Activated B cell treated with CpG ODN at 0.5 μM for 24 hours (primary cell): ENCODE measurements at regions not wholly inside any gene's neighbourhood (a gene's known extent, or its start where the extent isn't known, plus 50 kb on each side); places are given as distances from the start of the nearest gene placed in this dataset.

Experiments used
- ATAC-seq: fragments of 200-7000 bp; cut with Tn5 transposase; one replicate; pipeline ENCODE4 v1.10.0; 2021; ENCODE audit warnings: low read depth, mild to moderate bottlenecking, moderate library complexity
- CTCF ChIA-PET: fragments of 350-600 bp; sonication (Branson Sonifier 250); formaldehyde crosslinking; loops from one replicate; lab custom pipeline; 2021; ENCODE audit warnings: antibody characterized with exemption; lab: Charles Lee
- POLR2A ChIA-PET: fragments of 350-600 bp; sonication (Branson Sonifier 250); formaldehyde crosslinking; loops from one replicate; lab custom pipeline; 2021; ENCODE audit warnings: antibody characterized with exemption; lab: Charles Lee
- DNase-seq: peaks from one replicate; pipeline ENCODE4 v3.0.0; 2022
- H3K27ac Mint-ChIP-seq: one replicate; pipeline ENCODE4 v1.8.0; 2020; ENCODE audit warnings: mixed read lengths
- H3K27me3 Mint-ChIP-seq: one replicate; pipeline ENCODE4 v1.8.0; 2021; ENCODE audit warnings: mixed read lengths
- H3K36me3 Mint-ChIP-seq: one replicate; pipeline ENCODE4 v1.8.0; 2021; ENCODE audit warnings: low read depth, mixed read lengths
- H3K4me1 Mint-ChIP-seq: one replicate; pipeline ENCODE4 v1.8.0; 2021; ENCODE audit warnings: mixed read lengths
- H3K4me3 Mint-ChIP-seq: one replicate; pipeline ENCODE4 v1.8.0; 2020; ENCODE audit warnings: mild to moderate bottlenecking, mixed read lengths
- H3K9me3 Mint-ChIP-seq: one replicate; pipeline ENCODE4 v1.8.0; 2020; ENCODE audit warnings: mixed read lengths
- intact Hi-C: fragments of 100-400 bp; cut with micrococcal nuclease; formaldehyde crosslinking; loops from one replicate; pipeline ENCODE4 v1.15.1; 2024
- TF ChIP-seq, protein P1 (sequence below): fragments of 200-600 bp; IDR thresholded peaks from one replicate; pipeline ENCODE4 v1.8.0; 2022; ENCODE audit warnings: antibody characterized with exemption, mild to moderate bottlenecking

GRCh38 chr2:242022550-242023290, 153.2 kb downstream of the RTP5 start:
- H3K4me3 Mint-ChIP-seq = no peak overlapping the region
- POLR2A ChIA-PET = no interaction called here

GRCh38 chr2:242024751-242025355, 155.3 kb downstream of the RTP5 start:
- no peak for ATAC-seq
- no peak overlapping the region for H3K4me3 Mint-ChIP-seq
- H3K27ac Mint-ChIP-seq = no peak overlapping the region
- POLR2A ChIA-PET = no interaction called here
- H3K9me3 Mint-ChIP-seq = no peaks in the 10 kb centered on the region
- TF ChIP-seq, protein P1, sequence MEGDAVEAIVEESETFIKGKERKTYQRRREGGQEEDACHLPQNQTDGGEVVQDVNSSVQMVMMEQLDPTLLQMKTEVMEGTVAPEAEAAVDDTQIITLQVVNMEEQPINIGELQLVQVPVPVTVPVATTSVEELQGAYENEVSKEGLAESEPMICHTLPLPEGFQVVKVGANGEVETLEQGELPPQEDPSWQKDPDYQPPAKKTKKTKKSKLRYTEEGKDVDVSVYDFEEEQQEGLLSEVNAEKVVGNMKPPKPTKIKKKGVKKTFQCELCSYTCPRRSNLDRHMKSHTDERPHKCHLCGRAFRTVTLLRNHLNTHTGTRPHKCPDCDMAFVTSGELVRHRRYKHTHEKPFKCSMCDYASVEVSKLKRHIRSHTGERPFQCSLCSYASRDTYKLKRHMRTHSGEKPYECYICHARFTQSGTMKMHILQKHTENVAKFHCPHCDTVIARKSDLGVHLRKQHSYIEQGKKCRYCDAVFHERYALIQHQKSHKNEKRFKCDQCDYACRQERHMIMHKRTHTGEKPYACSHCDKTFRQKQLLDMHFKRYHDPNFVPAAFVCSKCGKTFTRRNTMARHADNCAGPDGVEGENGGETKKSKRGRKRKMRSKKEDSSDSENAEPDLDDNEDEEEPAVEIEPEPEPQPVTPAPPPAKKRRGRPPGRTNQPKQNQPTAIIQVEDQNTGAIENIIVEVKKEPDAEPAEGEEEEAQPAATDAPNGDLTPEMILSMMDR = no peak
- no peak for DNase-seq
- H3K27me3 Mint-ChIP-seq = peaks cover 44% of the 10 kb centered on the region
- intact Hi-C loops = no loop called here
- CTCF ChIA-PET = interaction anchor here (1.6 kb wide), 1 partner anchor 74 kb away, joined by 5 read pairs; no protein-coding TSS in a partner anchor
- peaks cover 9% of the 10 kb centered on the region for H3K4me1 Mint-ChIP-seq
- no peaks in the 10 kb centered on the region for H3K36me3 Mint-ChIP-seq

More at GRCh38 chr2:242022550-242023290, 153.2 kb downstream of the RTP5 start:
- CTCF ChIA-PET = interaction anchor here (0.8 kb wide), 1 partner anchor 57 kb away, joined by 3 read pairs; no protein-coding TSS in a partner anchor
- H3K27me3 Mint-ChIP-seq = peaks cover 39% of the 10 kb centered on the region
- TF ChIP-seq, protein P1 = no peak
- peaks cover 8% of the 10 kb centered on the region for H3K4me1 Mint-ChIP-seq
- no peaks in the 10 kb centered on the region for H3K9me3 Mint-ChIP-seq
- no peaks in the 10 kb centered on the region for H3K36me3 Mint-ChIP-seq
- DNase-seq (no peak), ATAC-seq (no peak)
- intact Hi-C loops = no loop called here
- no peak overlapping the region for H3K27ac Mint-ChIP-seq

- Mint-ChIP-seq H3K9me3 (no peaks in the 10 kb centered on the region), H3K36me3 (no peaks in the 10 kb centered on the region), H3K4me3 (no peak overlapping the region), H3K27ac (no peak overlapping the region), H3K27me3 (peaks cover 51% of the 10 kb centered on the region), H3K4me1 (peaks cover 22% of the 10 kb centered on the region)
- TF ChIP-seq, protein P1 = no peak
- DNase-seq = no peak
- intact Hi-C loops = no loop called here
- CTCF ChIA-PET = no interaction called here
- ATAC-seq = no peak
- POLR2A ChIA-PET = no interaction called here
Observed at GRCh38 chr2:242027676-242028450, 158.3 kb downstream of the RTP5 start.

DNA sequence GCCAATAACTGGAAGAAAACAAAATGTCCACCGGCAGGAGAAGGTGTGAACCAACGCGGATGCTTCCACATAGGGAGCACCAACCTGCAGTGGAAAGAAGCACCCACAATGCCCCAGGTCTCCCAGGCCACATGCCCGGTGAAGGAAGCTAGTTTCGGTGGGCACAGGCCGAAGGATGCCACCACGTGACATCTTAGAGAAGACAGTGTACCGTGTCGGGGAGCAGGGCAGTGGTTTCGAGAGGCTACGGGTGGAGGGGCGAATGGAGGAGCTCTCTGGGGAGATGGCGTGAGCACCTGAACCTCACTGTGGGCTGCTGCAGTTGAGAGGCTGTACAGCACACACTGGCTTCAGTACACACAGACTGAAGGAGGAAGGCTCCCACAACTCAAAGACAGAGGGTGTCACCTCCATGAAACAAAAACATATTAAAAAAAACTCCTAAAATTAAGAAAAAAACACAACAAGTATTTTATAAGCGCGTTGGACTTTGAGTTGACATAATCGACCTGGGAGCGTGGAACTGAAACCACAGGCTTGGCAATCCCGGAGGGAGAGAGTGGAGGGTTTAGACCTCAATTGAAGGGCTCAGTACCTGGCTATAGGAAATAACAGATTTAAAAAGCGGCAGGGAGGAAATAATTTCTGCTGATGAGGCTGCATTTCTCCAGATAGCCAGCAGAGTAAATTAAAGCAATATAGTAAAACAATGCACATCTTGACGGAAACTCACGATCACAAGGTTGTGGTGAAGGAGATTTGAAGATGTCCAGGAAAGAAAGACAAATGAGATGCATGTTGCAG, 160.1 kb downstream of the RTP5 start:
- H3K9me3 Mint-ChIP-seq = no peaks in the 10 kb centered on the region
- CTCF ChIA-PET = no interaction called here
- no peak for DNase-seq
- intact Hi-C loops = no loop called here
- H3K4me3 Mint-ChIP-seq = no peak overlapping the region
- TF ChIP-seq, protein P1 = no peak
- H3K36me3 Mint-ChIP-seq = no peaks in the 10 kb centered on the region
- peaks cover 22% of the 10 kb centered on the region for H3K4me1 Mint-ChIP-seq
- POLR2A ChIA-PET = no interaction called here
- H3K27me3 Mint-ChIP-seq = peaks cover 47% of the 10 kb centered on the region
- ATAC-seq = no peak
- no peak overlapping the region for H3K27ac Mint-ChIP-seq
